ENCODE measurements at regions not wholly inside any gene's neighbourhood (a gene's known extent, or its start where the extent isn't known, plus 50 kb on each side); places are given as distances from the start of the nearest gene placed in this dataset.

DNA sequence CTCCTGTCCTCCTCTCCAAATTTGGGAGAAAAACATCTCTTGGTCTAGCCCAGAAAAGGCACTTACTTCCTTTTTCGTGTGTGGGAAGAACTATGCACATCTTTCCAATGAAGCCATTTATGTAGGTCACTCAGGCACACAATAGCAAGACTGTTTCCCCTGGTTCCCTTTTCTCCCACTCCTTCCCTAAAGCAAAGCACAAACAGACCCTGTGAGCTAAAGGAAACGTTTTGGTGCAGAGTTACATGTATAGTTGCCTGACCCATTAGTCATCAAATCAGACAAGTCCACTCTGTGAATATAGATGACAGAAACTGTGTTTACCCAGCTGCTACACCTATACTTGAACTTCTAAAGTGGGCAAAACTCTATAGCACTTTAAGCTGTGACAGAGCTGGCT is 474.6 kb downstream of the COL12A1 start:
- no peak overlapping the region for H3K9ac ChIP-seq (ENCODE audit: low read length in 3 of 3)
- H3K9me3 ChIP-seq (ENCODE audit: control insufficient read depth in 2 of 3, insufficient read depth in 1 of 3, low read length in 3 of 3) = no peaks in the 10 kb centered on the region
- no peaks in the 10 kb centered on the region for H3K27me3 ChIP-seq (ENCODE audit: control insufficient read depth, insufficient read depth, low read length)
- H3K27ac ChIP-seq (ENCODE audit: low read depth in 2 of 2, low read length in 2 of 2) = no peak overlapping the region
- no peak overlapping the region for H3K4me3 ChIP-seq (ENCODE audit: low read length in 3 of 3)
- DNase-seq (peak in 1 of 5 donors; percentile 16), FAIRE-seq (no peak)
- H3K36me3 ChIP-seq (ENCODE audit: control insufficient read depth in 2 of 3, insufficient read depth in 3 of 3, low read length in 3 of 3) = no peaks in the 10 kb centered on the region
- intact Hi-C loops (cut with DNase I) = no loop called here
- H3K4me1 ChIP-seq (ENCODE audit: control insufficient read depth in 2 of 3, insufficient read depth in 2 of 3, low read depth in 1 of 3, low read length in 3 of 3) = no peaks in the 10 kb centered on the region
- TF ChIP-seq, protein P1, sequence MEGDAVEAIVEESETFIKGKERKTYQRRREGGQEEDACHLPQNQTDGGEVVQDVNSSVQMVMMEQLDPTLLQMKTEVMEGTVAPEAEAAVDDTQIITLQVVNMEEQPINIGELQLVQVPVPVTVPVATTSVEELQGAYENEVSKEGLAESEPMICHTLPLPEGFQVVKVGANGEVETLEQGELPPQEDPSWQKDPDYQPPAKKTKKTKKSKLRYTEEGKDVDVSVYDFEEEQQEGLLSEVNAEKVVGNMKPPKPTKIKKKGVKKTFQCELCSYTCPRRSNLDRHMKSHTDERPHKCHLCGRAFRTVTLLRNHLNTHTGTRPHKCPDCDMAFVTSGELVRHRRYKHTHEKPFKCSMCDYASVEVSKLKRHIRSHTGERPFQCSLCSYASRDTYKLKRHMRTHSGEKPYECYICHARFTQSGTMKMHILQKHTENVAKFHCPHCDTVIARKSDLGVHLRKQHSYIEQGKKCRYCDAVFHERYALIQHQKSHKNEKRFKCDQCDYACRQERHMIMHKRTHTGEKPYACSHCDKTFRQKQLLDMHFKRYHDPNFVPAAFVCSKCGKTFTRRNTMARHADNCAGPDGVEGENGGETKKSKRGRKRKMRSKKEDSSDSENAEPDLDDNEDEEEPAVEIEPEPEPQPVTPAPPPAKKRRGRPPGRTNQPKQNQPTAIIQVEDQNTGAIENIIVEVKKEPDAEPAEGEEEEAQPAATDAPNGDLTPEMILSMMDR (IDR thresholded peaks at IDR 0.05; ENCODE audit: borderline replicate concordance, extremely low read depth, insufficient read depth) = no peak

DNA sequence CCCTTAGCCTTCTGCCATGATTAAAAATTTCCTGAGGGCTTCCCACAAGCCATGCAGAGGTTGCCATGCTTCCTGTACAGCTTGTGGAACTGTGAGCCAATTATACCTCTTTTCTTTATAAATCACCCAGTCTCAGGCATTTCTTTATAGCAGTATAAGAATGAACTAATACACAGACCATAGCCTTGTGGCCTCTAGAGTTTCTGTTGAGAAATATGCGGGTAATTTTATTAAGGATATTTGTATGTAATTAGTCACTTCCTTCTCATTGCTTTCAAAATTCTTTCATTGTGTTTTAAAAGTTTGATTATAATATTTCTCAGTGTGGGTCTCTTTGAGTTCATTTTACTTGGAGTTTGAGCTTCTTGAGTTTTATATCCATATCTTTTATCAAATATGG is 484.9 kb downstream of the COL12A1 start:
- H3K27me3 ChIP-seq (ENCODE audit: control insufficient read depth, insufficient read depth, low read length) = no peaks in the 10 kb centered on the region
- intact Hi-C loops (cut with DNase I) = no loop called here
- H3K36me3 ChIP-seq (ENCODE audit: control insufficient read depth in 2 of 3, insufficient read depth in 3 of 3, low read length in 3 of 3) = no peaks in the 10 kb centered on the region
- H3K27ac ChIP-seq (ENCODE audit: low read depth in 2 of 2, low read length in 2 of 2) = no peak overlapping the region
- no peak for DNase-seq
- no peak overlapping the region for H3K9ac ChIP-seq (ENCODE audit: low read length in 3 of 3)
- H3K4me3 ChIP-seq (ENCODE audit: low read length in 3 of 3) = no peak overlapping the region
- TF ChIP-seq, protein P1 (IDR thresholded peaks at IDR 0.05; ENCODE audit: borderline replicate concordance, extremely low read depth, insufficient read depth) = no peak
- peaks cover 0 to 2% (median 0%) of the 10 kb centered on the region in 3 donors for H3K9me3 ChIP-seq (ENCODE audit: control insufficient read depth in 2 of 3, insufficient read depth in 1 of 3, low read length in 3 of 3)
- no peak for FAIRE-seq
- H3K4me1 ChIP-seq (ENCODE audit: control insufficient read depth in 2 of 3, insufficient read depth in 2 of 3, low read depth in 1 of 3, low read length in 3 of 3) = no peaks in the 10 kb centered on the region

DNA sequence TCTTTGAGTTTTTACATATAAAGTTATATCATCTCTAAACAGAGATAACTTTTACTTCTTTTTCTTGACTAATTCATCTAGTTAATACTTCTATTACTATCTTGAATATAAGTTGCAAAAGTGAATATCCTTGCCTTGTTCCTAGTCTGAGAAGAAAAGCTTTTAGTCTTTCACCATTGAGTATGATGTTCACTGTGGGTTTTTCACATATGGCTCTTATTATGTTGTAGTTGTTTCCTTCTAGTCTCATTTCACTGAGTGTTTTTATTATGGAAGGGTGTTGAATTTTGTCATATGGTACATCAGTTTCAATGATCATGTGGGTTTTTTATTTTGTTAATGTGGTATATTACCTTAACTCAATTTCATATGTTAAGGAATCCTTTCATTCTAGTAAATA is 488.3 kb downstream of the COL12A1 start:
- intact Hi-C loops (cut with DNase I) = no loop called here
- H3K36me3 ChIP-seq (ENCODE audit: control insufficient read depth in 2 of 3, insufficient read depth in 3 of 3, low read length in 3 of 3) = no peaks in the 10 kb centered on the region
- H3K4me3 ChIP-seq (ENCODE audit: low read length in 3 of 3) = no peak overlapping the region
- no peak for DNase-seq
- no peaks in the 10 kb centered on the region for H3K4me1 ChIP-seq (ENCODE audit: control insufficient read depth in 2 of 3, insufficient read depth in 2 of 3, low read depth in 1 of 3, low read length in 3 of 3)
- H3K9me3 ChIP-seq (ENCODE audit: control insufficient read depth in 2 of 3, insufficient read depth in 1 of 3, low read length in 3 of 3) = peaks cover 0 to 2% (median 0%) of the 10 kb centered on the region in 3 donors
- no peaks in the 10 kb centered on the region for H3K27me3 ChIP-seq (ENCODE audit: control insufficient read depth, insufficient read depth, low read length)
- no peak overlapping the region for H3K9ac ChIP-seq (ENCODE audit: low read length in 3 of 3)
- no peak for FAIRE-seq
- no peak overlapping the region for H3K27ac ChIP-seq (ENCODE audit: low read depth in 2 of 2, low read length in 2 of 2)
- TF ChIP-seq, protein P1 (IDR thresholded peaks at IDR 0.05; ENCODE audit: borderline replicate concordance, extremely low read depth, insufficient read depth) = no peak
